Smooth muscle cell (in vitro differentiated cells): ENCODE measurements at regions not wholly inside any gene's neighbourhood (a gene's known extent, or its start where the extent isn't known, plus 50 kb on each side); places are given as distances from the start of the nearest gene placed in this dataset.

Source experiments
- DNase-seq: peaks from one replicate; lab custom pipeline; 2025; ENCODE audit not compliant: unreplicated experiment; lab: John Stamatoyannopoulos, UW
- H2AFZ ChIP-seq: fragments of 200-600 bp; sonication (generic); 2 replicates; pipeline ENCODE4 v1.6.0; 2016; ENCODE audit warnings: antibody characterized with exemption, low read depth, mild to moderate bottlenecking
- H3F3A ChIP-seq: fragments of 200-600 bp; sonication (generic); 2 replicates; pipeline ENCODE4 v1.6.0; 2017; ENCODE audit warnings: antibody characterized with exemption, low read depth
- H3K27ac ChIP-seq: fragments of 200-600 bp; sonication (generic); 2 replicates; pipeline ENCODE4 v1.5.1; 2016; ENCODE audit warnings: low read depth, mild to moderate bottlenecking
- H3K27me3 ChIP-seq: fragments of 200-600 bp; sonication (generic); 2 replicates; pipeline ENCODE4 v1.6.1; 2016; ENCODE audit warnings: low read depth, mild to moderate bottlenecking
- H3K36me3 ChIP-seq: fragments of 200-600 bp; sonication (generic); 2 replicates; pipeline ENCODE4 v1.5.1; 2016; ENCODE audit warnings: low read depth
- H3K4me1 ChIP-seq: fragments of 200-600 bp; sonication (generic); 2 replicates; pipeline ENCODE4 v1.5.1; 2016; ENCODE audit warnings: low read depth
- H3K4me2 ChIP-seq: fragments of 200-600 bp; sonication (generic); 2 replicates; pipeline ENCODE4 v1.6.0; 2016; ENCODE audit warnings: mild to moderate bottlenecking
- H3K4me3 ChIP-seq: fragments of 200-600 bp; sonication (generic); 2 replicates; pipeline ENCODE4 v1.5.1; 2016; ENCODE audit warnings: mild to moderate bottlenecking
- H3K79me2 ChIP-seq: fragments of 200-600 bp; sonication (generic); 2 replicates; pipeline ENCODE4 v1.6.0; 2016; ENCODE audit warnings: low read depth, mild to moderate bottlenecking
- H3K9ac ChIP-seq: fragments of 200-600 bp; sonication (generic); 2 replicates; pipeline ENCODE4 v1.6.0; 2016; ENCODE audit warnings: low read depth
- H3K9me3 ChIP-seq: fragments of 200-600 bp; sonication (generic); replicated peaks from 2 replicates; pipeline ENCODE4 v1.5.1; 2016; ENCODE audit warnings: low read depth
- H4K20me1 ChIP-seq: fragments of 200-600 bp; sonication (generic); 2 replicates; pipeline ENCODE4 v1.6.0; 2016; ENCODE audit warnings: low read depth
- WGBS: methylation state at CpG from one replicate; pipeline ENCODE4 v1.1.7; 2016; ENCODE audit warnings: low lambda C conversion rate; 5-methylcytosine and 5-hydroxymethylcytosine counted together
- TF ChIP-seq, protein P1 (sequence below): fragments of 200-600 bp; sonication (generic); IDR thresholded peaks from 2 replicates; pipeline ENCODE4 v1.5.1; 2017; ENCODE audit warnings: borderline replicate concordance, mild to moderate bottlenecking, antibody characterized with exemption; ENCODE audit not compliant: insufficient read depth, poor library complexity, severe bottlenecking

DNA sequence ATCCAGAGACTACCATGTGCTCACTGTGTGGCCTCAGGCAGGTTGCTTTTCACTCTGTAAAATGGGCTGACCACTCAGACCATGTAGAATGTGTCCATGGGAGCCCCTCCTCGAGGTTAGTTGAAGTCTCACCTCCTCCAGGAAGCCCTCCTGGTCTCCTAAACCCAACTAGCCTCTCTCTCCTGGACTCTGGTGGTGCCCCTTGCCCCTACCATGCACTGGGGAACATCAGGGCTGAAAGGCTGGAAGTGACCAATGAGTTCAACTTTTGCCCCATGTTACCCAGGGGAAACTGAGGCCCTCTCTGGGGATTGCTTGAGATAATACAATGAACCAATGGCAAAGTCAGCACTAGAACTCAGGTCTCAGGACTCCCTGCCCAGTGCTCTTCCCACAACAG, 69.2 kb upstream of the SLC6A6 start:
- Histone ChIP-seq H3K4me2 (no peak overlapping the region), H4K20me1 (no peaks in the 10 kb centered on the region), H2AFZ (no peak overlapping the region), H3K27me3 (no peaks in the 10 kb centered on the region), H3K4me3 (no peak overlapping the region), H3K36me3 (no peaks in the 10 kb centered on the region), H3K4me1 (no peaks in the 10 kb centered on the region), H3F3A (peaks cover 6% of the 10 kb centered on the region), H3K79me2 (no peaks in the 10 kb centered on the region), H3K27ac (no peak overlapping the region), H3K9me3 (no peaks in the 10 kb centered on the region), H3K9ac (no peak overlapping the region)
- DNase-seq = no peak
- WGBS = 92% methylated on average over 1 of the region's 1 CpG
- TF ChIP-seq, protein P1, sequence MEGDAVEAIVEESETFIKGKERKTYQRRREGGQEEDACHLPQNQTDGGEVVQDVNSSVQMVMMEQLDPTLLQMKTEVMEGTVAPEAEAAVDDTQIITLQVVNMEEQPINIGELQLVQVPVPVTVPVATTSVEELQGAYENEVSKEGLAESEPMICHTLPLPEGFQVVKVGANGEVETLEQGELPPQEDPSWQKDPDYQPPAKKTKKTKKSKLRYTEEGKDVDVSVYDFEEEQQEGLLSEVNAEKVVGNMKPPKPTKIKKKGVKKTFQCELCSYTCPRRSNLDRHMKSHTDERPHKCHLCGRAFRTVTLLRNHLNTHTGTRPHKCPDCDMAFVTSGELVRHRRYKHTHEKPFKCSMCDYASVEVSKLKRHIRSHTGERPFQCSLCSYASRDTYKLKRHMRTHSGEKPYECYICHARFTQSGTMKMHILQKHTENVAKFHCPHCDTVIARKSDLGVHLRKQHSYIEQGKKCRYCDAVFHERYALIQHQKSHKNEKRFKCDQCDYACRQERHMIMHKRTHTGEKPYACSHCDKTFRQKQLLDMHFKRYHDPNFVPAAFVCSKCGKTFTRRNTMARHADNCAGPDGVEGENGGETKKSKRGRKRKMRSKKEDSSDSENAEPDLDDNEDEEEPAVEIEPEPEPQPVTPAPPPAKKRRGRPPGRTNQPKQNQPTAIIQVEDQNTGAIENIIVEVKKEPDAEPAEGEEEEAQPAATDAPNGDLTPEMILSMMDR = no peak

DNA sequence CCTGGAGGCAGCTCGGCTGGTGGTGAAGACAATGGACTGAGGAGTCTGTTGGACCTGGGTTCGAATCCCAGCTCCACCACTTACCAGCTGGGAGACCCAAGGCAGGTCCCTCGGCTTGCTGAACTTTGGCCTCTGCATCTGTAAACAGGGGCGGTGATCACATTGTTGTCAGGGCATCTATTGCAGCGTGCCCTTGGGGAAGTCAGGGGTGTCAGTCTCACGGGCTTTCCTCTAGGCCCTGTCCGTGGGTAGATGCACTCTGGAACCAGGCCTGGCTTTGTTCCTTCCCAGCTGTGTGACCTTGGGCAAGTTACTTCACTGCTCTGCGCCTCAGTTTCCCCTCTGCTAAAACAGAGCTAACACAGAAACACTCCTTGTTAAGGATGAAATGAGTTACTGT, 68.8 kb upstream of the SLC6A6 start:
- Histone ChIP-seq H3K9me3 (no peaks in the 10 kb centered on the region), H3K9ac (no peak overlapping the region), H3K4me2 (no peak overlapping the region), H3K27me3 (no peaks in the 10 kb centered on the region), H2AFZ (no peak overlapping the region), H3K27ac (no peak overlapping the region), H3K36me3 (no peaks in the 10 kb centered on the region), H4K20me1 (no peaks in the 10 kb centered on the region), H3K79me2 (no peaks in the 10 kb centered on the region), H3F3A (peaks cover 6% of the 10 kb centered on the region), H3K4me3 (no peak overlapping the region), H3K4me1 (no peaks in the 10 kb centered on the region)
- TF ChIP-seq, protein P1 = no peak
- DNase-seq = no peak
- WGBS = 96% methylated on average over 8 of the region's 8 CpGs

DNA sequence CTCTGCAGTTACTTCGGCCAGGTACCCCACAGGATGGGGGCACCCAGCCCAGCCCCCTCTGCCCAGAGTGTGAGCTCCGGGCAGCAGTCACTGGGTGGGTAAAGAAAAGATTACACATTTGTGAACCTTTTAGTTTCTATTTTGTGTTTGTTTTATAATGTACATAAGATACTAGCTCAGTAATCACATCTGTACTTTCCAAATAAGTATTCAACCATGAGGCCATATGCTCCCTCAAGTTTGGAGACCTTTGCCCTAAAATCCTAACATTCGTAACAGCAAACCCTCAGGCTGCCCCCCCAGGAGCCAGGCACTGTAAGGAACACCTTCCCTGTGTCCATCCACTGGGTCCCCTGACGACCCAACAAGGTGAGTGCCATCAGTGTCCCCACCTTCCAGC, 68.3 kb upstream of the SLC6A6 start:
- Histone ChIP-seq H3K9me3 (no peaks in the 10 kb centered on the region), H3K9ac (no peak overlapping the region), H3K4me1 (no peaks in the 10 kb centered on the region), H3K27me3 (no peaks in the 10 kb centered on the region), H3F3A (peaks cover 2% of the 10 kb centered on the region), H3K4me2 (no peak overlapping the region), H2AFZ (no peak overlapping the region), H3K4me3 (no peak overlapping the region), H3K79me2 (no peaks in the 10 kb centered on the region), H3K27ac (no peak overlapping the region), H3K36me3 (no peaks in the 10 kb centered on the region), H4K20me1 (no peaks in the 10 kb centered on the region)
- DNase-seq = no peak
- TF ChIP-seq, protein P1 = no peak
- 91% methylated on average over 4 of the region's 4 CpGs for WGBS

DNA sequence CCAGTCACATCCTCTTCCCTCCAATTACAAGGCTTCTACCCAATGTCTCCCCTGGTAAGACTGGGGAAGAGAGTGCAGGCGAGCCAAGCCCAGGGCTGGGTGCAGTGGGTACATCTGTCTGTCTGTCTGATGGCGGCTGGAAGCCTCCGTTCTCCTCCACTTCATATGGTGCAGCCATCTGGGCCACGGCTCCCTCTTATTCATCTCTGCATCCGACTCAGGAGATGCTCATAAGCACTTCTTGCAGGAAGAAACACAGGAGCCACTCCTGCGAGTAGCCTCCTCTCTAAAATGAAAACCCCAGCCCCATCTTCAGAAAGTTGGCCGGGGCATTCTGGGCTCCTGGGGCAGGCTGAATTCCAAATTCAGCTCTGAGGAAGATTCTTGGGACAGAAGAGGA, 67.5 kb upstream of the SLC6A6 start:
- H3K27me3 ChIP-seq = no peaks in the 10 kb centered on the region
- no peak overlapping the region for H3K4me2 ChIP-seq
- no peaks in the 10 kb centered on the region for H3K4me1 ChIP-seq
- H2AFZ ChIP-seq = no peak overlapping the region
- no peaks in the 10 kb centered on the region for H3K36me3 ChIP-seq
- H3K9me3 ChIP-seq = no peaks in the 10 kb centered on the region
- H3F3A ChIP-seq = no peaks in the 10 kb centered on the region
- no peak overlapping the region for H3K27ac ChIP-seq
- no peak overlapping the region for H3K9ac ChIP-seq
- no peaks in the 10 kb centered on the region for H4K20me1 ChIP-seq
- 92% methylated on average over 7 of the region's 7 CpGs for WGBS
- no peak overlapping the region for H3K4me3 ChIP-seq
- DNase-seq = no peak
- no peaks in the 10 kb centered on the region for H3K79me2 ChIP-seq
- TF ChIP-seq, protein P1 = no peak
